GM21825 (cell line): ENCODE measurements at regions not wholly inside any gene's neighbourhood (a gene's known extent, or its start where the extent isn't known, plus 50 kb on each side); places are given as distances from the start of the nearest gene placed in this dataset.

Source experiments
- ATAC-seq: cut with Tn5 transposase; IDR thresholded peaks from one replicate; pipeline ENCODE4 v1.9.1; 2021; ENCODE audit warnings: mild to moderate bottlenecking, moderate library complexity; ENCODE audit not compliant: unreplicated experiment

GRCh38 chr9:21657966-21658667 is 144.3 kb upstream of the MTAP start:
- no peak for ATAC-seq

GRCh38 chr9:21660976-21661375 is 141.5 kb upstream of the MTAP start:
- no peak for ATAC-seq

GRCh38 chr9:21661626-21662025 is 140.8 kb upstream of the MTAP start:
- ATAC-seq = no peak

- no peak for ATAC-seq
These were observed 133.9 kb upstream of the MTAP start for GRCh38 chr9:21668516-21668915.

- ATAC-seq = no peak
These were observed 132.7 kb upstream of the MTAP start for GRCh38 chr9:21669701-21670100.

- ATAC-seq = no peak
These were observed 132.1 kb upstream of the MTAP start for GRCh38 chr9:21670374-21670773.

- no peak for ATAC-seq
These were observed 130.3 kb upstream of the MTAP start for GRCh38 chr9:21672140-21672539.

- ATAC-seq = no peak
These were observed 129.7 kb upstream of the MTAP start for GRCh38 chr9:21672761-21673160.

- ATAC-seq = no peak
These were observed 127.5 kb upstream of the MTAP start for GRCh38 chr9:21674894-21675293.

- no peak for ATAC-seq
These were observed 125.0 kb upstream of the MTAP start for GRCh38 chr9:21677387-21677786.

GRCh38 chr9:21677834-21678233 is 124.6 kb upstream of the MTAP start:
- ATAC-seq = no peak

- ATAC-seq = no peak
These were observed 123.0 kb upstream of the MTAP start for GRCh38 chr9:21679432-21679831.

- no peak for ATAC-seq
These were observed 121.8 kb upstream of the MTAP start for GRCh38 chr9:21680590-21680989.

- no peak for ATAC-seq
These were observed 120.8 kb upstream of the MTAP start for GRCh38 chr9:21681641-21682040.

GRCh38 chr9:21682381-21682780 is 120.1 kb upstream of the MTAP start:
- no peak for ATAC-seq

- ATAC-seq = no peak
These were observed 119.5 kb upstream of the MTAP start for GRCh38 chr9:21682981-21683380.

GRCh38 chr9:21683484-21684175 is 118.8 kb upstream of the MTAP start:
- ATAC-seq = no peak

- ATAC-seq = no peak
These were observed 118.2 kb upstream of the MTAP start for GRCh38 chr9:21684231-21684630.

- no peak for ATAC-seq
These were observed 117.5 kb upstream of the MTAP start for GRCh38 chr9:21684831-21685362.

GRCh38 chr9:21685502-21685901 is 116.9 kb upstream of the MTAP start:
- no peak for ATAC-seq

- ATAC-seq = no peak
These were observed 115.7 kb upstream of the MTAP start for GRCh38 chr9:21686738-21687137.

- ATAC-seq = no peak
These were observed 115.1 kb upstream of the MTAP start for GRCh38 chr9:21687351-21687750.
